GM12878 (cell line): ENCODE measurements at regions not wholly inside any gene's neighbourhood (a gene's known extent, or its start where the extent isn't known, plus 50 kb on each side); places are given as distances from the start of the nearest gene placed in this dataset.

Experiments used
- EZH2 ChIP-seq: IDR thresholded peaks from 2 replicates; pipeline ENCODE4 v1.6.1; 2012; ENCODE audit warnings: low read depth, mild to moderate bottlenecking, control low read depth, inconsistent platforms, low read length, borderline replicate concordance; ENCODE audit not compliant: control insufficient read depth
- HDAC2 ChIP-seq: fragments of 200-600 bp; sonication (generic); IDR thresholded peaks from 2 replicates; pipeline ENCODE4 v1.6.1; 2017
- MXI1 ChIP-seq: fragments of 150-350 bp; IDR thresholded peaks from 2 replicates; pipeline ENCODE4 v1.6.1; 2011; ENCODE audit warnings: low read depth, mild to moderate bottlenecking, inconsistent platforms, low read length, improper control_type of control experiment
- RFX5 ChIP-seq: IDR thresholded peaks from 2 replicates; pipeline ENCODE4 v1.6.1; 2011; ENCODE audit warnings: low read depth, low read length, improper control_type of control experiment
- TF ChIP-seq, protein P1 (sequence below): IDR thresholded peaks from 2 replicates; pipeline ENCODE4 v1.6.1; 2012; ENCODE audit warnings: low read depth, low read length, improper control_type of control experiment
- TF ChIP-seq, protein P2 (sequence below), 3 experiments: IDR thresholded peaks in 2 of 3; conservative IDR thresholded peaks in 1 of 3; 2 replicates each; pipeline ENCODE4 v1.5.1; 2011; ENCODE audit warnings: low read depth in 3 of 3, low read length in 3 of 3, mild to moderate bottlenecking in 3 of 3, control low read depth in 2 of 3, moderate library complexity in 2 of 3, inconsistent platforms in 1 of 3, mixed read lengths in 1 of 3; ENCODE audit not compliant: control insufficient read depth in 2 of 3, insufficient read depth in 1 of 3; ENCODE audit errors: extremely low read depth in 1 of 3

DNA sequence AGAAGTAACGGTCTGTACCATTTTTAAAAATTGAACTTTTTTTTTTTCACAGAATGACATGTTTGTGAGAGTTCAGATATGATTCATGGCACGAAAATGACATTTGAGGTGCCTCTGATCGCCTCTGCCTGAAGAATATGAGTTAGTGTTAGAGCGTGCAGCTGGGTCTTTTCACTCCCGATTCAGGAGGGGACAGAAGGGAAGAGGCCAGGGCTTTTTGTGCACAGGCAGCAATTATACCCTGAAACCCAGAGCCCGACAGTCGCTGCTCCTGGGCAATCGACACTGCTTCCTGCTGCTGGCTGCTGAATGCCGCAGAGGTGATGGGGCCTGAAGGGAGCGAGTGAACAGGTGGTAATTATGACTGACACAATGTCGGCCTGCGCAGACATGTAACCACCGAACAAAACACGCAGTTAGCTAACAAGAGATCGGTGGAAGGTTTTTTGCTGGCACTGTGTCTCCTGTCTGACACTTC is 652.0 kb upstream of the NOX3 start:
- TF ChIP-seq RFX5 (no peak), EZH2 (no peak), MXI1 (no peak), HDAC2 (no peak)
- TF ChIP-seq, protein P1, sequence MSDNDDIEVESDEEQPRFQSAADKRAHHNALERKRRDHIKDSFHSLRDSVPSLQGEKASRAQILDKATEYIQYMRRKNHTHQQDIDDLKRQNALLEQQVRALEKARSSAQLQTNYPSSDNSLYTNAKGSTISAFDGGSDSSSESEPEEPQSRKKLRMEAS = no peak
- TF ChIP-seq, protein P2, sequence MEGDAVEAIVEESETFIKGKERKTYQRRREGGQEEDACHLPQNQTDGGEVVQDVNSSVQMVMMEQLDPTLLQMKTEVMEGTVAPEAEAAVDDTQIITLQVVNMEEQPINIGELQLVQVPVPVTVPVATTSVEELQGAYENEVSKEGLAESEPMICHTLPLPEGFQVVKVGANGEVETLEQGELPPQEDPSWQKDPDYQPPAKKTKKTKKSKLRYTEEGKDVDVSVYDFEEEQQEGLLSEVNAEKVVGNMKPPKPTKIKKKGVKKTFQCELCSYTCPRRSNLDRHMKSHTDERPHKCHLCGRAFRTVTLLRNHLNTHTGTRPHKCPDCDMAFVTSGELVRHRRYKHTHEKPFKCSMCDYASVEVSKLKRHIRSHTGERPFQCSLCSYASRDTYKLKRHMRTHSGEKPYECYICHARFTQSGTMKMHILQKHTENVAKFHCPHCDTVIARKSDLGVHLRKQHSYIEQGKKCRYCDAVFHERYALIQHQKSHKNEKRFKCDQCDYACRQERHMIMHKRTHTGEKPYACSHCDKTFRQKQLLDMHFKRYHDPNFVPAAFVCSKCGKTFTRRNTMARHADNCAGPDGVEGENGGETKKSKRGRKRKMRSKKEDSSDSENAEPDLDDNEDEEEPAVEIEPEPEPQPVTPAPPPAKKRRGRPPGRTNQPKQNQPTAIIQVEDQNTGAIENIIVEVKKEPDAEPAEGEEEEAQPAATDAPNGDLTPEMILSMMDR (IDR thresholded peaks at IDR 0.05 in 2 of 3, conservative IDR thresholded peaks at IDR 0.05 in 1 of 3; ENCODE audit: control insufficient read depth in 2 of 3, extremely low read depth in 1 of 3, insufficient read depth in 1 of 3, low read depth in 3 of 3, low read length in 3 of 3) = no peak
